HG02642 (cell line): ENCODE measurements at regions not wholly inside any gene's neighbourhood (a gene's known extent, or its start where the extent isn't known, plus 50 kb on each side); places are given as distances from the start of the nearest gene placed in this dataset.

Experiments
- ATAC-seq: cut with Tn5 transposase; IDR thresholded peaks from one replicate; pipeline ENCODE4 v1.9.1; 2021; ENCODE audit warnings: mild to moderate bottlenecking; ENCODE audit not compliant: unreplicated experiment, poor library complexity

- ATAC-seq = no peak
These were observed 473.6 kb downstream of the AGTPBP1 start for GRCh38 chr9:85268131-85268530.

GRCh38 chr9:85264695-85265094 lies 477.1 kb downstream of the AGTPBP1 start:
- ATAC-seq = no peak

GRCh38 chr9:85263288-85263687 lies 478.5 kb downstream of the AGTPBP1 start:
- no peak for ATAC-seq

- ATAC-seq = no peak
These were observed 479.4 kb downstream of the AGTPBP1 start for GRCh38 chr9:85262333-85262732.

- no peak for ATAC-seq
These were observed 481.4 kb downstream of the AGTPBP1 start for GRCh38 chr9:85260275-85260845.

GRCh38 chr9:85258823-85259370 lies 482.9 kb downstream of the AGTPBP1 start:
- ATAC-seq = no peak

GRCh38 chr9:85258236-85258635 lies 483.5 kb downstream of the AGTPBP1 start:
- no peak for ATAC-seq

- no peak for ATAC-seq
These were observed 492.5 kb downstream of the AGTPBP1 start for GRCh38 chr9:85249313-85249621.

- no peak for ATAC-seq
These were observed 493.0 kb downstream of the AGTPBP1 start for GRCh38 chr9:85248514-85249312.

GRCh38 chr9:85246541-85246940 lies 495.2 kb downstream of the AGTPBP1 start:
- ATAC-seq = no peak

GRCh38 chr9:85244856-85245255 lies 496.9 kb downstream of the AGTPBP1 start:
- ATAC-seq = no peak

GRCh38 chr9:85243977-85244376 lies 497.8 kb downstream of the AGTPBP1 start:
- no peak for ATAC-seq

GRCh38 chr9:85237478-85237877 lies 504.3 kb downstream of the AGTPBP1 start:
- no peak for ATAC-seq

GRCh38 chr9:85230081-85230480 lies 511.7 kb downstream of the AGTPBP1 start:
- no peak for ATAC-seq

GRCh38 chr9:85228111-85228855 lies 513.5 kb downstream of the AGTPBP1 start:
- no peak for ATAC-seq

GRCh38 chr9:85225180-85225579 lies 516.6 kb downstream of the AGTPBP1 start:
- ATAC-seq = no peak

GRCh38 chr9:85224729-85225128 lies 517.0 kb downstream of the AGTPBP1 start:
- no peak for ATAC-seq

- no peak for ATAC-seq
These were observed 517.5 kb downstream of the AGTPBP1 start for GRCh38 chr9:85224301-85224700.

GRCh38 chr9:85223506-85224125 lies 518.1 kb downstream of the AGTPBP1 start:
- ATAC-seq = no peak

GRCh38 chr9:85216601-85217000 lies 525.2 kb downstream of the AGTPBP1 start:
- ATAC-seq = no peak

GRCh38 chr9:85215961-85216360 lies 525.8 kb downstream of the AGTPBP1 start:
- no peak for ATAC-seq
